Right lobe of liver (tissue), 4 donors: ENCODE measurements at regions not wholly inside any gene's neighbourhood (a gene's known extent, or its start where the extent isn't known, plus 50 kb on each side); places are given as distances from the start of the nearest gene placed in this dataset.

Experiments used
- CTCF ChIP-seq, 4 donors: fragments of 200-600 bp in 3 of 4; fragments of 450-650 bp in 1 of 4; IDR thresholded peaks; one replicate each; pipeline versions ENCODE4 v1.5.1 to v1.8.0; 2016 to 2022; ENCODE audit warnings: antibody characterized with exemption in 4 of 4, mild to moderate bottlenecking in 2 of 4
- POLR2A ChIP-seq: fragments of 450-650 bp; IDR thresholded peaks from one replicate; pipeline ENCODE4 v1.6.1; 2017; ENCODE audit warnings: antibody characterized with exemption, mild to moderate bottlenecking
- donor health status: DM: no; HTN: no; CAD: no.
- donor health status: DM: no; HTN: no; CAD: no.
- donor health status: DM: no; HTN: yes; CAD: no.

GRCh38 chr10:107444443-107444842, 279.9 kb upstream of the SORCS1 start:
- TF ChIP-seq POLR2A (no peak), CTCF (IDR thresholded peaks at IDR 0.05) (no peak)
